ENCODE measurements at regions not wholly inside any gene's neighbourhood (a gene's known extent, or its start where the extent isn't known, plus 50 kb on each side); places are given as distances from the start of the nearest gene placed in this dataset.

DNA sequence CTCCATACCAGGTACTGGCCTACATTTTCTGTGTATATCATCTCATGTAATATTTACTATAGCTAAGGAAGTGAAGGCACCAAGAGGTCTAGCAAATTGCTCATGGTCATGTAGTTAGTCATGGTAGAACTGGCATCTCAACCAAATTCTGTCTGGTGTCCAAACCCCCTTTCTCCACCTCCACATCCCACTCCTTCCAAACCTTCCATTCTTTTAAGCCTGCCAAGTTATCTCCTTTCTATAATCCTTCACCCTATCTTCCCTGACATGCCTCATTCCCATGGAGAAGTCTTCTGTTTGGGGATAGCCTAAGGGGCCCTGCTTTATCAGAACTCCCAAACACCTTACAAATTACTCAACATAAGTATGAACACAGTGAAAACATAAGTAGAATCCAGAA lies 196.2 kb upstream of the HMGA2 start:
- DNase-seq (ENCODE audit: low read depth), result peak; percentile 38

DNA sequence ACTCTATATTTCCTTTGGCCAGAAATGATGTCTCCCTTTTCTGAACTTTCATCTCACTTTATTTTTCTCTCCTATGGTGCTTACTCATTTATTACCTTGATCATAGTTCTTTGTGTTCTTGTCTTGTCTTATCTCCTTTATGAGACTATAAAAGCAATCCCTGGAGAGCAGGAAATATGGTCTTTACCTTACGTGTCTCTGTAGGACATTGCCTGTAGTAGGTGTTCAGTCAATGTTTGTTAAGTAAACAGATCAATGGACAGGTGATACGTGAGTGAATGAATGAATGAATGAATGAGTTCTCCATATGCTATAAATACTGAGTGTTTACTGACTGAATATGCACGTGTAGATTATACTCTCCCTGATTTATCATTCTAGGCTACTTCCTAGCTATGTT lies 193.7 kb upstream of the HMGA2 start:
- DNase-seq (ENCODE audit: low read depth), result no peak

DNA sequence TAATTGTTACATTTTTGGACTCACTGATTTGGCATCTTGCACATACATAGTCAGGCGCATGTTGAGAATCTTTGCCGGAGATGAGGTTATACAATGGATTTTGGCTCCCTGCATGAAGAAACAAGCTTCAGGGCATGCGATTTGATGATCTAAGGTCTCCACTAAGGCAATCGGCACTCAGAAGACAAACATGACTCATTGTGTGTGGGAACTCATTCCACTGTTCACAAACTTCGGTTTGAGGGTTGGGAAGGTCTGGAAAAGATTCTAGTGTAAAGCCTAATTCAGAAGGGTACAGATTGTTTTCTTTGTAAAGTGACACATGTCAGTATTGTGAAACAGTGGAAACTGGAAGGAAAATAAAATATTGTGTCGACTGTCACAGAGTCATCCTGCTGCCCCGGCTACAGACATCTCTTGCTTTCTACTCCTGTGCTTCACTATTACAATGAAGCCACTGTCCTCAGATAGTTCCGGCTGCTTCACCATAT lies 192.6 kb upstream of the HMGA2 start:
- DNase-seq (ENCODE audit: low read depth), result peak; percentile 100

DNA sequence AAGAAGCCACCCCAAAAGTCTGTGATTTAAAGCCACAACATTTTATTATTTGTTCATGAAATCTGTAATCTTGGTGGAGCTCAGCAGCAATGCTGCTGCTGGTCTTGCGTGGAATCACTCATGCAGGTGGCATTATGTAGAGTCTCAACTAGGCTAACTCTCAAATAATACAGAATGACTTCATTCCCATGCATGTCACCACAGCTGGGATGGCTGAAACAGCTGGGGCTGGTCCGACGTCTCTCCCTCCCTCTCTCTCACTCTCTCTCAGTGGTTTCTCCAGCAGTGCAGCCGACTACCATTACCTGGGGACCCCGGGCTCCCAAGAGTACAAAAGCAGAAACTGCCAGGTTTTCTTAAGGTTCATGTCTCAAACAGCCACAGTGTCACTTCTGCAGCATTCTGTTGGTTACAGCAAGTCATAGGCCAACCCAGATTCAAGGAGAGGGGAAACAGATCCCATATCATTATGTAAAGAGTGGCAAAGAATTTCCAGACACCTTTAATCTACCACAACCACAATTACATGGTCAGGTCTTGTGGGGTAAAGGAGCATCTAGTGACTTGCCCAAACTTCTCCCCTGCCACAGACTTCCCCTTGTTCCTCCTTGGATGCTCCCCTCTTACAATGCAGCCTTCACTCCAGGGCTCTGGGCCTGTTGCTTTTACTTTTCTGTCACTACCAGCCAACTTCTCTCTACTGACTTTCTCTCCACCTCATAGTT lies 192.0 kb upstream of the HMGA2 start:
- peak; percentile 66 for DNase-seq (ENCODE audit: low read depth)

DNA sequence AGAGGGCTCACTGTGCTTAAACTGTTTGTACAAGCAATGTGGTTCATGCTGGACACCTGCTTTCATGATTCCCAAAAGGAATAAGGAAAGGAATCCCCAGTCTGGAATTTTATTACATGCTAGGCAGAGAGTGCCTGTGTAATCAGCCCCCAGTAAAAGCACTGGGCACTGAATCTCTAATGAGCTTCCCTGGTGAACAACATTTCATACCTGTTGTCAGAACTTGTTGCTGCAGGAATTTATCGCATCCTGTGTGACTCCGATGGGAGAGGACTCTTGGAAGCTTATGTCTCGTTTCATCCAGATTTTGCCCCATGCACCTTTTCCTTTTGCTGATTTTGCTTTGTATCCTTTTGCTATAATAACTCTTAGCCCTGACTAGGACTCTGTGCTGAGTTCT lies 190.2 kb upstream of the HMGA2 start:
- no peak for DNase-seq (ENCODE audit: low read depth)

DNA sequence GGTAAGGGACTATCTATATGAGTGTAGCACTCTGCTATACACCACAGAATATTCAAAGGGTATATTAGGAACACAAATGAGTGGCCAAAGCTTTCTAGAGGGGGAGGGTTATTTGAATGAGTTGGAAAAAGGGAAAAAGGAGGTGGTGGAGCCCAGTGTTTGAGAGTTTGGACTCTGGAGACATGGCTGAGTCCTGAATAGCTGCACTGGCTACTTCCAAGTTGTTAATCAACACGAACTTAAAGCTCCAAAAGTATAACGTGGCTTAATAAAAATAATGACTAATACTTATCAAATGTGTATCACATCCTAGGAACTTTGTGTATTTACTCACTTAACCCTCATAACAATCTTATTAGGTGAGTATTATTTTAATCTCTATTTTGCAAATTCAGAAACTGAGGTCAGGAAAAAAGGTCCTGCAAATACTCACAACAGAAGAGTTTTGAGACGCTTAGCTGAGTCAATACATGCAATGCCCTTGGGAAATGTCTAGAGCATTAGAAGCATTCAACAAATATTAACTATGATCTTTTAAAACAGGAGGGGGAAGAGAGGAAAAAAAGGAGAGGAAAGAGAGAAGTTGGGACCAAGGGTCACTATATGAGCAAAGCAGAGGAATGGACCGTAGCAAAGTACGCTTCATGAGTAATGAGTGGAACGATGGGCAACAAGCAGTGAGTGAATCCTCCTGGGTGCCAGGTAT lies 189.5 kb upstream of the HMGA2 start:
- DNase-seq (ENCODE audit: low read depth), result peak; percentile 82

DNA sequence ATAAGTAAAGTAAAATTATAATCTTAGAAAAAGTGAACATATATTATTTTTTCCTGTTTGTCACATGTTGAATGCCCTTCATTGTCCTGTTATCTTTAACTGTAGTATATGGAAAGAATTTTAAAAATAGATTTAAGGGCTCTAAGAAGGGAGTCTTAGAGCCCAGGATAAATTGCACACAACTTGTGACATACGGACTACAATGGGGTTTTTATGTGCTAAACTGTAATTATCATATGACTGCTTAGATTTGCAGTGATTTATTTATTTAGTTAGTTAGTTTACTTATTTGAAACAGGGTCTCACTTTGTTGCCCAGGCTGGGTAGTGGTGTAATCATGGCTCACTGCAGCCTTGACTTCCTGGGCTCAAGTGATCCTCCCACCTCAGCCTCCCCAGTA lies 187.8 kb upstream of the HMGA2 start:
- no peak for DNase-seq (ENCODE audit: low read depth)

DNA sequence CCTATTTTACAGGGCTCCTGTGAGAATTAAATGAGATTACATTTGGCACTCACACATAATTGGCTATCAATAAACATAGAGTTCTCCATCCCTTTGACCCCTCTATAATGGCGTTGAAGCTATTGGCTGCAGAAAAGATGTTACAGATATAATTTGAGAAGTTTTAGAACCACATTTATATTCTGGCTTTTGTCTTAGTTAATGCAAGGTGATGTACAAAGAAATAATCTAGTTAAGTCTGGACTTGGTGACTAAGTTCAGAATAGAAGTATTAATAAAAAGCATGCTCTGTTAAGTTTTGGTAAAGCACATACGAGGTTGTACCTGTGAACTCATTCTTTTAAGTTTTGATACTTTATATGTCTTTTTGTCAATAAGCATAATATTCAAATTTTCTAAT lies 187.1 kb upstream of the HMGA2 start:
- DNase-seq (ENCODE audit: low read depth), result no peak

DNA sequence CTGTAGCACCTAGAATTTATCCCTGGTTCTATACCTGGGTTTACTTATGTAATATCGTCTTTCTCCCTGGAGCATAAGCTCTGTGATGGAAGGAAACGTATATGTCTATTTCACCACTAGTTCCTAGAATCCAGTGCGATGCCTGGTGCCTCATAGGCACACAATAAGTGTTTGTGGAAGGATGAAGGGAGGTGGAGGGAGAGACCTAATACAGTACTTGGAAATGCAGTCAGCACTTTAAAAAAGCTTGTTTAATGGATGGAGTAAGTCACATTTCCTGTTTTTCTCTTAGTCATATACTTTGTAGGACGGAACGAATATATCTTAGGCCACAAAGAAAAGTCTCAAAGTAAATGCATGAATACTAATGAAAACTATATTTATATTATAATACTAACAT lies 186.5 kb upstream of the HMGA2 start:
- DNase-seq (ENCODE audit: low read depth), result peak; percentile 78

DNA sequence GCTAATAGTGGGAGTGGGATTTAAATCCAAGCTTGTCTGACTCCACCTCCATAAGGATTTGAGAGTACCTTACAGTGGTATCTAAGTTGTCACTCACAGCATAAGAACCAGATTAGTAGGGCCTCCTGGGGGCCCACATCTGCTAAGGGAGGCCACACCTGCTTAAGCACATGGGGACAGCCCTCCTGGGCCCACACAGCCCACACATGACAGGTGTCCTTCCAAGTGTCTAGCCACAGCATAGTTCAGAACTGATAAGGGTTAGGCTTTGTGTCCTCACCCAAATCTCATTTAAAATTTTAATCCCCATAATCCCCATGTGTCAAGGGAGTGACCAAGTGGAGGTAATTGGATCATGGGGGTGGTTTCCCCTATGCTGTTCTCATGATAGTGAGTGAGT lies 186.0 kb upstream of the HMGA2 start:
- DNase-seq (ENCODE audit: low read depth), result no peak

DNA sequence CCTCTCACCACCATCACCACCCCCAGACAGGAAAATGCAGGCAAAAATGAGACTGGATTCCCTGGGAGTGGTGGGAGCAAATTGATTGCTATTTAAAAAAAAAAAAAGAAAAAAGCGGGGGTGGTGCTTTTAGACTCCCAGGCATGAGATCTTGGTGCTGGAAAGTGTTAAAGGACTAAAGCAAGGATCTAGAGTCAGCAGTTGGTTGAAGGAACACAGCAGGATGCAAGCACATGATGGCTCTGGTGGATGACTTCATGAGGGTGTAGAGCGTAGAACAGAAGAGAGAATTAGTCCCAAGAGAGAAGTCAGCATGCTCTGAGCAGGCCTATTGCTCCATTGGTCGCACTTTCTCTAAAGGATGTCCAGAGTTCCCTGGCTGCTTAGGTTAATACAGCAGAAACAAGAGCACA lies 183.8 kb upstream of the HMGA2 start:
- no peak for DNase-seq (ENCODE audit: low read depth)

DNA sequence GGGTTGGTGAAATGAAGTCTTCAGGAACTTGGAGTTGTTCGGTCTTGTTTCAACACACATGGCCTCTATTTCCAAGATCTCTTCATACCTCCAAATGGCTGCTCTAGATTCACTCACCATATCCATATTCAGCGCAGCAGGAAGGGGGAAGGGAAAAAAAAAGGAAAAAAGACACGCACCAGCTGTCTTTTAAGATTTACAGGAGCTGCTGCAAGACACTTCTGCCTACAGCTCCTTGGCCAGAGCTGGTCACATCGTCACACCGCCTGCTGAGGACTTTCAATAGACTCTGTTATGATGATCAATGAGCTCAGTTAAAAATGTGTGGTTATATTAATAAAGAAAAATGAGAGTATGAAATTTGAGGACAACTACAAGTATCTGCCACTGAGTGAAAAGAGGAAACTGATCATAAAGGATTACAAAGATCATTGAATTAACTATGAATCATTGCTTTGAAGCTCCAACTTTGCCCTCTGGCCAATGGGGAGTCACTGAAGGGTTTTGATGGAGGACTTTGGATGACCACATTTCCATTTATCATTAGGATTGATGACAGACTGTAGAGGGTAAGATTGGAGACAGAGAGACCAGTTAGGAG lies 182.1 kb upstream of the HMGA2 start:
- no peak for DNase-seq (ENCODE audit: low read depth)

DNA sequence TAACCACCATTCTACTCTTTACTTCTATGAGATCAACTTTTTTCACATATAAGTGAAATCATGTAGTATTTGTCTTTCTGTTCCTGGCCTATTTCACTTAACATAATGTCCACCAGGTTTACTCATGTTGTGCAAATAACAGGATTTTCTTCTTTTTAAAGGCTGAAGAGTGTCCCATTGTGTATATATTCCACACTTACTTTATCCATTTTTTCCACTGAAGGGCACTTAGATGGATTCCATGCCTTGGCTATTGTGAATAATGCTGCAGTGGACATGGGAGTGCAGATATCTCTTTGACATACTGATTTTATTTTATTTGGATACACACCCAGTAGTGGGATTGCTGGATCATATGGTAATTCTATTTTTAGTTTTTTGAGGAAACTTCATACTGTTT lies 181.1 kb upstream of the HMGA2 start:
- DNase-seq (ENCODE audit: low read depth), result no peak

DNA sequence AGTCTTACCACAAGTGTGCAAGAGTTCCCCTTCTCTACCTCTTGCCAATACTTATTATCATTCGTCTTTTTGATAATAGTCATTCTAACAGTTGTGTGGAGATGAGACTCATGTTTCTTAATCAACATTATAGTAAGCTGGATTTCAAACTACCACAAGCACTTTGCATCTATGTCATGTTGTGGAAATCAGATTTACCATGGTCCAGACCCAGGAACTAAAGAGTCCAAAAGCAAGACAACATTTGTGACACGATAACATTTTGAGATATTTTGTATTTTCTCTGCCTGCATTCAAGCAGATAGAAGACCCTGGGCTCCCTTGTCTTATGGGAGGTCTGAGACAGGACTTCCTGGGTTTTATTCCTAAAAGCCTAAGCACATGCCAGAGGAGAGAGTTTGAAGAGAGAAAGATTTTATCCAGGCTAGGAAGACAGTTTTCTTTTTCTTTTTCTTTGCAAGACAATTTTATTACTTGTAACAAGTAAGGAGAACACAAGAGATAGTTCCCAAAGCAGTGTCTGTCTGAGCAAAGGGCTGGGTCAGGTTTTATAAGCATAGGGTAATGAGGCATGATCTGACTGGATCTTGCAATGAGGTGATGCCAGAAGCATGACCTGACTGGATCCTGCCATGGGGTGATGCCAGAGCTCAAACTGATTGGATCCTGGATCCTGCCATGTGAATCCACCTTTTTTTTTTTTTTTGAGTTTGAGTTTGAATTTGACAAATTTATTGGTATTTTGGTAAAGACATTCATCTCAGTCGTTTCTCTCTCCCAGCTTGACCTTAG lies 180.5 kb upstream of the HMGA2 start:
- DNase-seq (ENCODE audit: low read depth), result peak; percentile 30

DNA sequence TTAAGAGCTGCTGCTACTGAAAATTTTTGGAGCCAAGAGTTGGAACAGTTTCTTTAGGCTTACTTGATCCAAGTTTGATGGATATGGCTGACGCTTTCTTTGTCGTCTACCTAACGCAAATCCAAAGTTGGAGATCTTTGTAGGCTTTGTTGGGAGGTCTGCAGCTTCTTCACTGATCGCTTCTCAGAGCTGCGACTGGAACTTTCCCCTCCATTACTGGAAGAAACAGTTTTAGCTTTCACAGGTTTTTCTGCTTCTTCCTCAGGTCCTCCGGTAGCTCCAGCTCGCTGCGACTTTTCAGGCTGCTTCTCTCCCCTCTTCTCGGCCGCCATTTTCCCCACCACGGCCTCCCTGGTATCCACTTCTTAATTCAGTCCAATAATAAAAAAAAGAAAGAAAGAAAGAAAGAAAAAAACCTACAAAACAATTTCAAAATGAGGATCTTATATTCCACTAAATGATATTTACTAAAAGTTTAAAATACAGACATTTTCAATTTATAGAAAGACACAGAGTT lies 178.1 kb upstream of the HMGA2 start:
- DNase-seq (ENCODE audit: low read depth), result no peak

DNA sequence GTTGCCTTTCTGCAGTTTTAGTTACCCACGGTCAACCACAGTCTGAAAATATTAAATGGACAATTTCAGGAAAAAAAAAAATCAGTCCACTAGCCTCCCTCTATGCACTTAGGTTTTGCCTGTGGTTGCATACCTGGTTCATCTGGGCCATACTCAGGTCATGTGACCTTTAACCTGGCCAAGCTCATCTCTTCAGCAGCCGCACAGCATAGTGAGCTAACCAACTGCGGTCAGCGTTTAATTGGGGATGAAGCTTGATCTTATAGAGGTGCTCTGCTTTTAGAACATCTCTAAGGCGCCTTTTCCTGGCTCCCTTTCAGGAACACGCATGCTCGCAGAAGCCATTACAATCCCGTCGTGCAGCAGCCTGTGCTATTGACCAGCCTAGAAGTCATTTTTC lies 177.2 kb upstream of the HMGA2 start:
- no peak for DNase-seq (ENCODE audit: low read depth)

DNA sequence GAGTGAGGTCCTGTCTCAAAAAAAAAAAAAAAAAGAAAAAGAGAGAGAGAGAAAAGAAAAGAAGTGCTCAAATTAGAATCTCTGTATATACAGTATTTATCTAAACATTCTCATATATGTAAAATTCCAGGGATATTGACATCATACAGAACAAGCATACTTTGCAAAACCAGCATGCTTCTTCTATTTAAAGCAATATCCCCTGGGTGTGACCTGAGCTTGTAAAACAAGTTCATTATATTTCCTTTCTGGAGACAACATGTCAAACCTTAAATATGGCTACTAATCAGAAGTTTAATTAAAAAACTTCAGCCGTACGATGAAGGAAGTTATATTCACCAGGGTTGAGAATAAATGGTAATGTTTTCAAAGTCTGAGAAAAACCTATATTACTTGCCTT lies 175.8 kb upstream of the HMGA2 start:
- DNase-seq (ENCODE audit: low read depth), result peak; percentile 42

DNA sequence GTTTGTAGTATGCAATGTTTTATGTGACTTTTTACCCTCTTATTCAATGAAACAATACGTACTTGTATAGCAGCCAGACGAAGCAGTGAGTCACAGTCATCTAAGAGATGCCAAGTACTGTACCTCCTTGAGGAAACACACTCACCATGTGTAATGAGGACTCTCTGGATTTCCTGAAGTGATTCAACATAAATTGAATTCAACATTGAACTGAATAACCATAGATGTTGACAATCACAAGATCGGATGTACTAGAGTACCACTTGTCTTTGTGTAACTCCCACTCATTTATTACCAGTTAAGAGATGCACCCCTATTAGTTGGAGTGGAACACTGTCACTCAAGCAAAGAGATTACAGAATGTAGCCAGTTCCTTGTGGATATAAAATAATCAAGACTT lies 175.2 kb upstream of the HMGA2 start:
- peak; percentile 100 for DNase-seq (ENCODE audit: low read depth)

DNA sequence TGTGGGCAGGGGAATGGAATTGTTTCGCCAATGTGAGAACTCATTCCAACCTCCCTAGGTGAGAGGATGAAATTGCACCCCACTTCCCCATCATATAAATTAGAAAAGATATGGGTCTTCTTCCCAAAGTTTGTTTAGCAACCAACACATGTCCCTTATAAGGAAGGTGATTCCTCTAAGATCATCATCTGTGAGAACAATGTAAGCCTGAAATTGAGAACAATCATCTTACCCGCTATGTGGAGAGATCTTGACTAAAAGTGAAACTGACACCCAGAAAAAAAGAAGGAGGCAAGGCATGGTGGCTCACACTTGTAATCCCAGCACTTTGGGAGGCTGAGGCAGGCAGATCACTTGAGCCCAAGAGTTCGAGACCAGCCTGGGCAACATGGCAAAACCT lies 173.2 kb upstream of the HMGA2 start:
- DNase-seq (ENCODE audit: low read depth), result no peak

DNA sequence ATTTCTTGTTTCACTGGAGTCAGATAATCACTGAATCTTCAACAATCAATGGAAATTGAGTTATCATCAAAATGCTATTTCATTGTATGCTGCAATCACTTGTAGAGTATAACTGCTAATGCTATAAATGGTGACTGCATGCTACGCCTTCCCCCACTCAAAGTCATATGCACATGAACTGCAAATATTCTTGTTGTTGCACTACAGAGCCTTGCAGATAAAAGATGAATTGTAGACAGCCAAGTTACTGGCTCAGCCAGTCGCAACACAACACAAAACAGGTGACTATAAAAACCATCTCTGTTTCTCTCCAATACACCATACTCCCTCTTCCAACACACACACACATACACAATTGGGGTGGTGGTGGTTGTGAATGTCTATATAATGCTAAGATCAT lies 171.0 kb upstream of the HMGA2 start:
- no peak for DNase-seq (ENCODE audit: low read depth)

DNA sequence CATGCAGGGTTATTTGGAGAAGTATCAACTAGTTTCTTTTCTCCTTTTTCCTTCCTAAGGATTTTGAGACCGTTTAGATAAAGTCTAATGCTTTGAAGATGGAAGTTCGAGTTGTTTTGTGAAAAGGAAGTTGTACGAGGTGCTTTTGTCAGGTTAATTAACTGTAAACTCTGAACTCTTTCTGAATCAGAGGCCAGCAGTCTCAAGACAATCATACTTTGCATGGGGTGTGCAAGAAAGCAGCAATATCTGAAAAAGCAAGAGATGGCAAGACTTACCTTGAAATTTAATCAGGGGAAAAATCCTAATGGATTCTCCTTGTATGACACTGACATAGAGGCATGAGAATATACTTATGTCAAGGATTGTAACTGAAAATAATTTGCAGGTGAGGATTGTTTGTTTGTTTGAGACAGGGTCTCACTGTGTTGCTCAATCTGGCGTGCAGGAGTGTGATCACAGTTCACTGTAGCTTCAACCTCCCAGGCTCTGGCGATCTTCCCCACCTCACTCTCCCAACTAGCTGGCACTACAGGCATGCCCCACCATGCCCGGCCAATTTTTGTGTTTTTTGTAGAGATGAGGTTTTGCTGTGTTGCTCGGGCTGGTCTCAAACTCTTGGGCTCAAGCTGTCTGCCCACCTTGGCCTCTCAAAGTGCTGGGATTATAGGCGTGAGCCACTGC lies 170.2 kb upstream of the HMGA2 start:
- no peak for DNase-seq (ENCODE audit: low read depth)

DNA sequence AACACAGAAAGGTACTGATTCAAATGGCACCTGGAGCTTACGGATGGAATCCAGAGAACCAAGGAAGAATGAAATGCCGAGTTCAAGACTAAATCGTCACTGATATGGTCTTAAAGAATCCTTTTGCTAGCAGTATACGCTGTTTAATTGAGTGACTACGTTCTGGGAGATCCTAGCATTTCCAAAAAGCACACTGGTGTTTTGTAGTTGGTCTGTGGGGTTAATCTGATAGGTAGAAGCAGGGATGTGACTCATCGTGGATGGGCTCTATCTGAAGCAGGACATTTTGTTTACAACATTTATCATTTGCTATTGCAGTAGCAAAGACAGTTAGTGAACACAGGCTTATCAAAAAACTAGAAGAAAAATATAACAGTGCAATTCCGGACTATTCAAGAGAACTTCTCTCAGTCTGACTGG lies 169.2 kb upstream of the HMGA2 start:
- peak; percentile 79 for DNase-seq (ENCODE audit: low read depth)

Measured in ELR (cell line).